ENCODE measurements at regions not wholly inside any gene's neighbourhood (a gene's known extent, or its start where the extent isn't known, plus 50 kb on each side); places are given as distances from the start of the nearest gene placed in this dataset.

DNA sequence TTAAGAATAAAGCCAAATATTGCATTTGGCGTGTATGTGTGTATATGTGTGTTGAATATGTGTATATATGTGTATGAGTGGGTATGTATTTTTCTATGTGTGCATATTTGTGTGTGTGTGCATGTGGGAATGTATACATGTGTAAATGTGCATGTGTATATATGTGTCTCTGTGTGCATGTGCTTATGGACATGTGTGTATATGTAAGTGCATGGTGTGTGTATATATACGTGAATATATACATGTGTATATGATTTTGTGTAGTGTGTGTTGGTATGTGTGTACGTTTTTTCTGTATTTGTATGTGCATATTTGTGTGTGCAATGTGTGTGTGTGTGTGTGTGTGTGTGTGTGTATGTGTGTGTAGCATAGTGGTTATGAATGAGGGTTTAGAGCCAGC, 1021.0 kb downstream of the AACS start:
- H4K20me1 ChIP-seq (ENCODE audit: low read length), result no peaks in the 10 kb centered on the region
- H3K27me3 ChIP-seq (ENCODE audit: low read length), result no peaks in the 10 kb centered on the region
- ChIA-PET POLR2A (ENCODE audit: unreplicated experiment) (no interaction called here), CTCF (no interaction called here)
- no peaks in the 10 kb centered on the region for H3K9me2 ChIP-seq (replicated peaks; ENCODE audit: low read length)
- H3K79me2 ChIP-seq (ENCODE audit: low read length), result no peaks in the 10 kb centered on the region
- intact Hi-C loops (cut with micrococcal nuclease), result no loop called here
- no peak overlapping the region for H3K27ac ChIP-seq (ENCODE audit: low read length)
- no peaks in the 10 kb centered on the region for H3K36me3 ChIP-seq (ENCODE audit: low read depth, low read length)
- no peak for DNase-seq
- TF ChIP-seq EZH2 (IDR thresholded peaks at IDR 0.05; ENCODE audit: low read length, unreplicated experiment) (no peak), EZH2phosphoT487 (IDR thresholded peaks at IDR 0.05; ENCODE audit: borderline replicate concordance, low read length) (no peak)
- TF ChIP-seq, protein P1, sequence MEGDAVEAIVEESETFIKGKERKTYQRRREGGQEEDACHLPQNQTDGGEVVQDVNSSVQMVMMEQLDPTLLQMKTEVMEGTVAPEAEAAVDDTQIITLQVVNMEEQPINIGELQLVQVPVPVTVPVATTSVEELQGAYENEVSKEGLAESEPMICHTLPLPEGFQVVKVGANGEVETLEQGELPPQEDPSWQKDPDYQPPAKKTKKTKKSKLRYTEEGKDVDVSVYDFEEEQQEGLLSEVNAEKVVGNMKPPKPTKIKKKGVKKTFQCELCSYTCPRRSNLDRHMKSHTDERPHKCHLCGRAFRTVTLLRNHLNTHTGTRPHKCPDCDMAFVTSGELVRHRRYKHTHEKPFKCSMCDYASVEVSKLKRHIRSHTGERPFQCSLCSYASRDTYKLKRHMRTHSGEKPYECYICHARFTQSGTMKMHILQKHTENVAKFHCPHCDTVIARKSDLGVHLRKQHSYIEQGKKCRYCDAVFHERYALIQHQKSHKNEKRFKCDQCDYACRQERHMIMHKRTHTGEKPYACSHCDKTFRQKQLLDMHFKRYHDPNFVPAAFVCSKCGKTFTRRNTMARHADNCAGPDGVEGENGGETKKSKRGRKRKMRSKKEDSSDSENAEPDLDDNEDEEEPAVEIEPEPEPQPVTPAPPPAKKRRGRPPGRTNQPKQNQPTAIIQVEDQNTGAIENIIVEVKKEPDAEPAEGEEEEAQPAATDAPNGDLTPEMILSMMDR (conservative IDR thresholded peaks at IDR 0.05; ENCODE audit: low read depth, low read length), result no peak
- no peaks in the 10 kb centered on the region for H3K4me1 ChIP-seq (ENCODE audit: insufficient read depth, low read length)
- no peaks in the 10 kb centered on the region for H3K9me3 ChIP-seq (ENCODE audit: low read length)
- no peak overlapping the region for H3K9ac ChIP-seq (ENCODE audit: low read length)
- no peak overlapping the region for H2AFZ ChIP-seq (ENCODE audit: low read length)
- H3K4me2 ChIP-seq (ENCODE audit: low read length), result no peak overlapping the region
- no peak overlapping the region for H3K4me3 ChIP-seq (ENCODE audit: low read length)
- H3F3A ChIP-seq (ENCODE audit: low read length, unreplicated experiment), result no peaks in the 10 kb centered on the region
- no TSS peak for BruUV-seq (replicated peaks)
- ATAC-seq, result no peak

DNA sequence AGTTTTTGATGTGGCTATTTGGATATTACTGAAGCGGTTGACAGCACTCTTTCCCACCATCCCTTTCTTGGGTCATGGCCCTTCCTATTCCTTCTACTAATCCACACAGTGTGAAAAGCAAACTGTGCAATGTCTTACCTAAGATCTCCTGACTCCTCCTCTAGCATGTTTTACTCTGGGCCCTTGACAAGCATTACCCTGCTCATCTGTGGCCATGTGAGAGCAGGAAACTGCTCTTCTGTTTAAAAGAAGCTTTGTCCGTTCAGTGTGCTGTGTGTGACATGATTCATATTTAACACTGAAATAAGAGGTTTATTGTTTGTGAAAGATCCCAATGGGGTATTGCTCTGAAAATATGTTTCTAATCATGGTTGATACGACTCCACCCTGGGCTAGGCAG, 1022.5 kb downstream of the AACS start:
- no peaks in the 10 kb centered on the region for H3K9me2 ChIP-seq (replicated peaks; ENCODE audit: low read length)
- no peak overlapping the region for H3K4me2 ChIP-seq (ENCODE audit: low read length)
- no peaks in the 10 kb centered on the region for H3K4me1 ChIP-seq (ENCODE audit: insufficient read depth, low read length)
- BruUV-seq (replicated peaks), result no TSS peak
- H3F3A ChIP-seq (ENCODE audit: low read length, unreplicated experiment), result no peaks in the 10 kb centered on the region
- H3K36me3 ChIP-seq (ENCODE audit: low read depth, low read length), result no peaks in the 10 kb centered on the region
- CTCF ChIA-PET, result no interaction called here
- intact Hi-C loops (cut with micrococcal nuclease), result no loop called here
- no peak overlapping the region for H3K27ac ChIP-seq (ENCODE audit: low read length)
- H3K9ac ChIP-seq (ENCODE audit: low read length), result no peak overlapping the region
- POLR2A ChIA-PET (ENCODE audit: unreplicated experiment), result no interaction called here
- H3K27me3 ChIP-seq (ENCODE audit: low read length), result no peaks in the 10 kb centered on the region
- DNase-seq, result no peak
- H2AFZ ChIP-seq (ENCODE audit: low read length), result no peak overlapping the region
- H3K9me3 ChIP-seq (ENCODE audit: low read length), result no peaks in the 10 kb centered on the region
- no peaks in the 10 kb centered on the region for H3K79me2 ChIP-seq (ENCODE audit: low read length)
- H4K20me1 ChIP-seq (ENCODE audit: low read length), result no peaks in the 10 kb centered on the region
- H3K4me3 ChIP-seq (ENCODE audit: low read length), result no peak overlapping the region
- ATAC-seq, result no peak
- no peak for TF ChIP-seq EZH2phosphoT487 (IDR thresholded peaks at IDR 0.05; ENCODE audit: borderline replicate concordance, low read length)
- TF ChIP-seq, protein P1 (conservative IDR thresholded peaks at IDR 0.05; ENCODE audit: low read depth, low read length), result no peak
- TF ChIP-seq EZH2 (IDR thresholded peaks at IDR 0.05; ENCODE audit: low read length, unreplicated experiment), result no peak

DNA sequence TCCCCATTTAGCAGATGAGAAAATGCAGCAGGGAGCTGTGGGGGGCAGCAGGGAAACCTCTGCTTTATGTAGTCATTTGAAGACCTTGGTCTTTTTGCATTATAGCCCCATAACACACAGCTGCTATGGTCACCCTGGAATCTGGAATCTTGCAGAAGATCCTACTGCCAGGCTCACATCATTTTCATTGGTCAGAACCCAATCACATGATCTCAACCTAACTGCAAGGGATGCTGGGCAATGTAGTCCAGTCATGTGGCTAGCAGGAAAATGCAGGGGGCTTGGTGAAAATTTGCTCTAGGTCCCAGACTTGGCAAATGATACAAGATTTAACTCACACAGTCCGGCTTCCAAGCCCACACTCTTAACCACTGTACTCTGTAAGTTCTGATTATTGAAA, 1028.7 kb downstream of the AACS start:
- intact Hi-C loops (cut with micrococcal nuclease), result no loop called here
- H3K27me3 ChIP-seq (ENCODE audit: low read length), result peaks cover 6% of the 10 kb centered on the region; the same call in 1 of the 2 replicates
- ChIA-PET POLR2A (ENCODE audit: unreplicated experiment) (no interaction called here), CTCF (no interaction called here)
- H3K4me2 ChIP-seq (ENCODE audit: low read length), result no peak overlapping the region
- TF ChIP-seq EZH2 (IDR thresholded peaks at IDR 0.05; ENCODE audit: low read length, unreplicated experiment) (no peak), EZH2phosphoT487 (IDR thresholded peaks at IDR 0.05; ENCODE audit: borderline replicate concordance, low read length) (no peak)
- TF ChIP-seq, protein P1 (conservative IDR thresholded peaks at IDR 0.05; ENCODE audit: low read depth, low read length), result no peak
- no peak overlapping the region for H3K4me3 ChIP-seq (ENCODE audit: low read length)
- no peaks in the 10 kb centered on the region for H3K36me3 ChIP-seq (ENCODE audit: low read depth, low read length)
- H3F3A ChIP-seq (ENCODE audit: low read length, unreplicated experiment), result no peaks in the 10 kb centered on the region
- no peak overlapping the region for H3K9ac ChIP-seq (ENCODE audit: low read length)
- no peaks in the 10 kb centered on the region for H3K9me2 ChIP-seq (replicated peaks; ENCODE audit: low read length)
- ATAC-seq (no peak), DNase-seq (peak; percentile 3)
- no peaks in the 10 kb centered on the region for H3K79me2 ChIP-seq (ENCODE audit: low read length)
- no peaks in the 10 kb centered on the region for H4K20me1 ChIP-seq (ENCODE audit: low read length)
- no peaks in the 10 kb centered on the region for H3K4me1 ChIP-seq (ENCODE audit: insufficient read depth, low read length)
- H2AFZ ChIP-seq (ENCODE audit: low read length), result no peak overlapping the region
- BruUV-seq (replicated peaks), result no TSS peak
- H3K27ac ChIP-seq (ENCODE audit: low read length), result no peak overlapping the region
- 0 out of 2 replicates have a peak, but pooled peaks cover 2% of the 10 kb centered on the region for H3K9me3 ChIP-seq (ENCODE audit: low read length)

All from PC-3 (cell line).